ENCODE measurements at regions not wholly inside any gene's neighbourhood (a gene's known extent, or its start where the extent isn't known, plus 50 kb on each side); places are given as distances from the start of the nearest gene placed in this dataset.

- TF ChIP-seq CTCF (IDR thresholded peaks at IDR 0.05) (no peak), POLR2A (IDR thresholded peaks at IDR 0.05) (no peak)
Observed at GRCh38 chr3:78277220-78277619, 1237.3 kb downstream of the ROBO2 start.

Measured in esophagus squamous epithelium (tissue), 4 donors.